ENCODE measurements at regions not wholly inside any gene's neighbourhood (a gene's known extent, or its start where the extent isn't known, plus 50 kb on each side); places are given as distances from the start of the nearest gene placed in this dataset.

- TF ChIP-seq EZH2 (IDR thresholded peaks at IDR 0.05; ENCODE audit: low read length, unreplicated experiment) (no peak), CTCF (conservative IDR thresholded peaks at IDR 0.05; ENCODE audit: low read depth, low read length) (no peak), EZH2phosphoT487 (IDR thresholded peaks at IDR 0.05; ENCODE audit: borderline replicate concordance, low read length) (no peak)
Measured at GRCh38 chr1:239906394-239906793, 185.3 kb upstream of the FMN2 start.

Data from PC-3 (cell line).